ENCODE measurements at regions not wholly inside any gene's neighbourhood (a gene's known extent, or its start where the extent isn't known, plus 50 kb on each side); places are given as distances from the start of the nearest gene placed in this dataset.

DNA sequence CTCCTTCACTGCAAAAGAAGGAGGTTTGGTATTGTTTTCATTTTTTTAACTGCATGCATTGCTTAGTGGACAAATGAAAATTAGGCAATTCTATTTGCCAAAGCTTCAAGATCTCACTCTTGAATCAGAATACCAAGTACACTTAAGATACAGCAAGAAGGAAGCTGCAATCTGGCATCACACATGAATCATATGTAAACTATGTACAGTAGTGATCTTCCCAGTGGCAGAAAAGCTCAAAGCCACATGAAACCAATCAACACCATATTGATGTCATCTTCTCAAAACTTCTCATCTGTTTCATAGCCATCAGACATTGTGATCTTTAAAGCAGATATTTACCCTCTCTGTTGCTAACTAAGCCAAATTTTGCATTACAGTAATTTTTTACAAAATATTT, 550.1 kb downstream of the LTN1 start:
- TF ChIP-seq, protein P1, sequence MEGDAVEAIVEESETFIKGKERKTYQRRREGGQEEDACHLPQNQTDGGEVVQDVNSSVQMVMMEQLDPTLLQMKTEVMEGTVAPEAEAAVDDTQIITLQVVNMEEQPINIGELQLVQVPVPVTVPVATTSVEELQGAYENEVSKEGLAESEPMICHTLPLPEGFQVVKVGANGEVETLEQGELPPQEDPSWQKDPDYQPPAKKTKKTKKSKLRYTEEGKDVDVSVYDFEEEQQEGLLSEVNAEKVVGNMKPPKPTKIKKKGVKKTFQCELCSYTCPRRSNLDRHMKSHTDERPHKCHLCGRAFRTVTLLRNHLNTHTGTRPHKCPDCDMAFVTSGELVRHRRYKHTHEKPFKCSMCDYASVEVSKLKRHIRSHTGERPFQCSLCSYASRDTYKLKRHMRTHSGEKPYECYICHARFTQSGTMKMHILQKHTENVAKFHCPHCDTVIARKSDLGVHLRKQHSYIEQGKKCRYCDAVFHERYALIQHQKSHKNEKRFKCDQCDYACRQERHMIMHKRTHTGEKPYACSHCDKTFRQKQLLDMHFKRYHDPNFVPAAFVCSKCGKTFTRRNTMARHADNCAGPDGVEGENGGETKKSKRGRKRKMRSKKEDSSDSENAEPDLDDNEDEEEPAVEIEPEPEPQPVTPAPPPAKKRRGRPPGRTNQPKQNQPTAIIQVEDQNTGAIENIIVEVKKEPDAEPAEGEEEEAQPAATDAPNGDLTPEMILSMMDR (IDR thresholded peaks at IDR 0.05; ENCODE audit: low read depth, low read length, missing control alignments), result no peak
- DNase-seq (ENCODE audit: extremely low read depth, low read depth), result peak; percentile 77
- H3K4me3 ChIP-seq (replicated peaks; ENCODE audit: low read depth, low read length), result no peak overlapping the region

DNA sequence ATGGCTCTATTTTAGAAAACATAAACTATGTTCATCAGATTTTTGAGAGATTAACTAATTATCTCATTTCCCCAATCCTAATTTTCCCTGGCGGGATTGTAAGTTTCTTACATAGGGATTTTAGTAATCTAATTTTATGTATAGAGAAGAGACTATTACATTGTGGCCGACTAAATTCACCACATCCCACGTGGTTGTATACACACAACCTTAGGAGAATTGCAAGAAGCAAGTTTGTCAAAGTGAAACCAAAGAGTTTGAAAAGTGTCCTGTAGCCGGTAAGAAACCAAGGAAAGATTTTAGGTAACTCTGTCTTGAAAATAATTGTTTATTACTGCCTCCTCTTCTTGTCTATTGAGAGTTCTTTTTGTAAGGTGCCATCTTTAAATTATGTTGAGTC, 550.6 kb downstream of the LTN1 start:
- TF ChIP-seq, protein P1 (IDR thresholded peaks at IDR 0.05; ENCODE audit: low read depth, low read length, missing control alignments), result no peak
- H3K4me3 ChIP-seq (replicated peaks; ENCODE audit: low read depth, low read length), result no peak overlapping the region

DNA sequence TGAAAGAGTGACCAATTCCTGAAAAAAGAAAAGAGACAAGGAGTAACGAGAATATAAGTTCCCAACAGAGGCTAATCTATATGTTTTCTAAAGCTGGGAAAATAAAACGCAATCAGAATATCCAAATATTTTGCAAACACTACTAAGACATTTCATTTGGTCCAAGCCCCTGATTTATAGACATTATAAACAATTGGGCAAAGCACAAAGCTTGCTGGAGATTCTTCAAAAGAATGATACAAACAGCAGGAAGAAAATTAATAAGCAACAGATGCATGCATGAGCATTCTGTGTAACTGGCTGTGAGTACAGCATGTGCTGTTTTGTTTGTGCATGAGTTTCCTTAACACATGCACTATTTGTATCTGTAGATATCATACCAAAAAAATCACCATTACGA, 552.9 kb downstream of the LTN1 start:
- TF ChIP-seq, protein P1 (IDR thresholded peaks at IDR 0.05; ENCODE audit: low read depth, low read length, missing control alignments), result no peak
- H3K4me3 ChIP-seq (replicated peaks; ENCODE audit: low read depth, low read length), result no peak overlapping the region
- DNase-seq (ENCODE audit: extremely low read depth, low read depth), result peak; percentile 85

More for the DNA sequence above, 550.6 kb downstream of the LTN1 start:
- DNase-seq (ENCODE audit: extremely low read depth, low read depth), result no peak

DNA sequence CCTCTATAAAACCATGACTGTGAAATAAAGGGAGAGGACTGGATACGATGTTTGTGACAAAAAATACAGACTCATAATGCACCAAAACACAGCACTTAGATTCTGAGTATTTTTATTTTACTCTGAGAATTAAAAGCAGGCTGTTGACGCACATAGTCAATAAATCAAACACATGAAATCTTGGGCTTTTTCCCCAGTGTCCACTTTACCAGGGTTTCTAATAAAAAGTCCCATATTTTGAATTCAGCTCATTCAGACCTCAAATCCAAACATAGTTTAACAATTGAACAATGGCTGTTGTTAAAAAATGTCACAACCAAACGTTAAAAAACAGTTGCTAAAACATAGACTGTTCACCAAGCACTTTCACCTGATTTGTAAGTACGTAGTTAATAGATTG, 553.4 kb downstream of the LTN1 start:
- TF ChIP-seq, protein P1 (IDR thresholded peaks at IDR 0.05; ENCODE audit: low read depth, low read length, missing control alignments), result no peak
- DNase-seq (ENCODE audit: extremely low read depth, low read depth), result no peak
- H3K4me3 ChIP-seq (replicated peaks; ENCODE audit: low read depth, low read length), result no peak overlapping the region

DNA sequence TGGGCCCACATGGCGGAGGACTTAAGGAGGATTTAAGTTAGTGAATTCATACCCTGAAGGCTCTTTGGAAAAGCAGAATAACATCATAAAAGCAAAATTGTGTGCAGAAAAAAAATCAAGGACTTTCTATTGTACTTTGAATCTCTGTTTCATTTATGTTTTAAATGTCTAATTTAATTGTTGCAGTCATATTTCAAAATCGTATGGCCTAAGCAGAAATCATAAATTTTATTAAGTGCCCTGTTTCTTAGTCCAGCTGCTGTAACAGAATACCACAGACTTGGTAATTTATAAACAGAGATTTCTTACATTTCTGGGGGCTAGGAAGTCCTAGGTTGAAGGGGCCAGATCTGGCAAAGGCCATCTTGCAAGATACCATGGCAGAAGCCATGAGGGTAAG, 555.6 kb downstream of the LTN1 start:
- no peak for DNase-seq (ENCODE audit: extremely low read depth, low read depth)
- TF ChIP-seq, protein P1 (IDR thresholded peaks at IDR 0.05; ENCODE audit: low read depth, low read length, missing control alignments), result no peak

DNA sequence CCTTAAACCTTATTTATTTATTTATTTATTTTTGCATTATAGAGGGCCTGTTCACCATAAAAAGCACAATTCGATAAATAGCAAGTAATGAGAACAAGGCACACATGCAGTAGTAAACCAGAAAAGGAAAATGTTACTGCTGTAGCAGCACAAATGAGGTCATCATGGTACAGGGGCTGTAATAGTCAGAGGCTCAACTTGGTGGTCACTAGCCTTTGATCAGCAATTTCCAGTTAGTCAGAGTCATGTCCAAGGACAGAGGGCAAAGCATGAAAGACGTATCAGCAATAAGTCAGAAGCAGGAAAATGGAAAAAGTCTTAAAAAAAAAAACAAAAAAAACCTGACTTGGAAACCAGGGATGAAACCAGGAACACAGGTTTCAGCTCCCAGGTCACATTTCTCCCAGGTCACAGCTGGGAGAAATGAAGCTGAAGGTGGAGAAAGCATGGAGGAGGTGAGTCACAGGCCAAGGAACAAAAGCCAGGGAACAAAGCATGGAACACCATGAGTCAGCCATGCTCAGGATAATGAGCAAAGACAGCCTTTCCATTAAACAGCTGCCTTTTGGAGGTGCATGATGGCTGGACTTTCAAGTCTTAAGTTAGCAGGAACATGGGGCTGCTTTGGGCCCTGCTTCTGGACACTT, 556.3 kb downstream of the LTN1 start:
- TF ChIP-seq, protein P1 (IDR thresholded peaks at IDR 0.05; ENCODE audit: low read depth, low read length, missing control alignments), result no peak
- no peak overlapping the region for H3K4me3 ChIP-seq (replicated peaks; ENCODE audit: low read depth, low read length)
- peak; percentile 87 for DNase-seq (ENCODE audit: extremely low read depth, low read depth)

More for the DNA sequence above, 555.6 kb downstream of the LTN1 start:
- no peak overlapping the region for H3K4me3 ChIP-seq (replicated peaks; ENCODE audit: low read depth, low read length)

All from HFF-Myc (cell line).